HCT116 (cell line): ENCODE measurements at regions not wholly inside any gene's neighbourhood (a gene's known extent, or its start where the extent isn't known, plus 50 kb on each side); places are given as distances from the start of the nearest gene placed in this dataset.

Experiments used
- ATAC-seq: fragments of 200-7000 bp; cut with Tn5 transposase; 2 replicates; pipeline ENCODE4 v1.9.1; 2020; ENCODE audit warnings: mild to moderate bottlenecking, moderate library complexity
- BruUV-seq: library from RNA; stranded (reverse); fragments of 400-500 nt; replicated peaks from 2 replicates; lab custom pipeline; 2021; lab: Mats Ljungman, UMichigan
- CTCF ChIA-PET: fragments of 300-600 bp; sonication (Branson Sonifier 250); formaldehyde crosslinking; loops from one replicate; lab custom pipeline; 2021; ENCODE audit warnings: antibody characterized with exemption; lab: Charles Lee
- POLR2A ChIA-PET: fragments of 300-600, 350-600 bp; sonication (Branson Sonifier 250); formaldehyde crosslinking; loops from one replicate; lab custom pipeline; 2021; ENCODE audit warnings: antibody characterized with exemption; lab: Charles Lee
- RAD21 ChIA-PET, 2 experiments: fragments of 300-600 bp; sonication (Branson Sonifier 250); formaldehyde crosslinking; loops; one replicate each; lab custom pipeline; 2023; ENCODE audit warnings: low total read pairs in 2 of 2; ENCODE audit not compliant: uncharacterized antibody in 2 of 2, unreplicated experiment in 2 of 2, low non-redundant PET in 1 of 2; lab: Charles Lee
- DNase-seq: peaks from one replicate; pipeline ENCODE4 v3.0.0-alpha.2; 2010; ENCODE audit warnings: low read depth, low spot score
- H2AFZ ChIP-seq: fragments of 200-600 bp; shearing (Covaris generic), sonication (generic); 2 replicates; pipeline ENCODE4 v1.6.1; 2017; ENCODE audit warnings: low read depth, mixed run types, mixed read lengths, antibody characterized with exemption, low read length; ENCODE audit not compliant: poor library complexity, severe bottlenecking
- H3K27ac ChIP-seq: 2 replicates; pipeline ENCODE4 v1.5.1; 2012; ENCODE audit warnings: low read depth, low read length
- H3K27me3 ChIP-seq: fragments of 200-600 bp; sonication (generic); 2 replicates; pipeline ENCODE4 v1.6.1; 2016; ENCODE audit warnings: mixed run types, low read length, mixed read lengths; ENCODE audit not compliant: insufficient read depth
- H3K36me3 ChIP-seq, 2 experiments: fragments of 200-500 bp in 1 of 2; fragments of 200-600 bp in 1 of 2; sonication (Bioruptor generic) in 1 of 2; sonication (generic) in 1 of 2; 2 replicates each; pipeline versions ENCODE4 v1.5.1 to v1.6.1; 2014 to 2016; ENCODE audit warnings: low read length in 2 of 2, inconsistent platforms in 1 of 2, mixed read lengths in 1 of 2, mixed run types in 1 of 2; ENCODE audit not compliant: insufficient read depth in 2 of 2, control insufficient read depth in 1 of 2
- H3K4me1 ChIP-seq, 2 experiments: fragments of 200-600 bp in 1 of 2; sonication (generic) in 1 of 2; 2 replicates each; pipeline versions ENCODE4 v1.5.1 to v1.6.1; 2012 to 2017; ENCODE audit warnings: low read length in 2 of 2, inconsistent platforms in 1 of 2, mild to moderate bottlenecking in 1 of 2, mixed read lengths in 1 of 2, mixed run types in 1 of 2, moderate library complexity in 1 of 2; ENCODE audit not compliant: insufficient read depth in 2 of 2, control insufficient read depth in 1 of 2
- H3K4me2 ChIP-seq: fragments of 200-600 bp; sonication (generic); 2 replicates; pipeline ENCODE4 v1.6.1; 2017; ENCODE audit warnings: mixed run types, low read length, mixed read lengths
- H3K4me3 ChIP-seq, 2 experiments: fragments of 200-600 bp in 1 of 2; sonication (generic) in 1 of 2; replicated peaks in 1 of 2; 2 replicates each; pipeline ENCODE4 v1.5.1; 2011 to 2016; ENCODE audit warnings: low read length in 2 of 2, control low read depth in 1 of 2, low read depth in 1 of 2, mild to moderate bottlenecking in 1 of 2, mixed read lengths in 1 of 2, mixed run types in 1 of 2
- H3K79me2 ChIP-seq: fragments of 200-600 bp; sonication (generic); 2 replicates; pipeline ENCODE4 v1.6.1; 2017; ENCODE audit warnings: mild to moderate bottlenecking, mixed run types, low read length, moderate library complexity, mixed read lengths; ENCODE audit not compliant: insufficient read depth
- H3K9ac ChIP-seq: fragments of 200-600 bp; sonication (generic); 2 replicates; pipeline ENCODE4 v1.6.1; 2016; ENCODE audit warnings: low read length, mixed read lengths
- H3K9me2 ChIP-seq: fragments of 200-600 bp; sonication (generic), shearing (Covaris generic); 2 replicates; pipeline ENCODE4 v1.6.1; 2017; ENCODE audit warnings: mixed run types, mild to moderate bottlenecking, moderate library complexity; ENCODE audit not compliant: insufficient read depth
- H3K9me3 ChIP-seq, 2 experiments: fragments of 200-500 bp in 1 of 2; fragments of 200-600 bp in 1 of 2; sonication (Bioruptor generic) in 1 of 2; sonication (generic) in 1 of 2; 2 replicates each; pipeline ENCODE4 v1.6.1; 2014 to 2017; ENCODE audit warnings: low read length in 2 of 2, mixed read lengths in 2 of 2, inconsistent platforms in 1 of 2, low read depth in 1 of 2, mild to moderate bottlenecking in 1 of 2, mixed run types in 1 of 2, moderate library complexity in 1 of 2; ENCODE audit not compliant: control insufficient read depth in 1 of 2, insufficient read depth in 1 of 2
- H4K20me1 ChIP-seq: fragments of 200-600 bp; sonication (generic), shearing (Covaris generic); 2 replicates; pipeline ENCODE4 v1.6.1; 2017; ENCODE audit warnings: mixed run types, mild to moderate bottlenecking, moderate library complexity; ENCODE audit not compliant: insufficient read depth
- CBX3 ChIP-seq: IDR thresholded peaks from 2 replicates; pipeline ENCODE4 v1.6.1; 2012; ENCODE audit warnings: low read depth
- ELF1 ChIP-seq: IDR thresholded peaks from 2 replicates; pipeline ENCODE4 v1.6.1; 2012; ENCODE audit warnings: low read depth, borderline replicate concordance
- EZH2phosphoT487 ChIP-seq: fragments of 200-600 bp; IDR thresholded peaks from 2 replicates; pipeline ENCODE4 v1.6.1; 2018; ENCODE audit warnings: antibody characterized with exemption, borderline replicate concordance
- JUND ChIP-seq: IDR thresholded peaks from 2 replicates; pipeline ENCODE4 v1.6.1; 2012
- MAX ChIP-seq: IDR thresholded peaks from 2 replicates; pipeline ENCODE4 v1.6.1; 2012
- POLR2A ChIP-seq: IDR thresholded peaks from 2 replicates; pipeline ENCODE4 v1.7.0; 2011; ENCODE audit warnings: borderline replicate concordance; ENCODE audit not compliant: insufficient read depth, insufficient read length; ENCODE audit errors: extremely low read depth
- RAD21 ChIP-seq: IDR thresholded peaks from 2 replicates; pipeline ENCODE4 v1.6.1; 2012; ENCODE audit warnings: low read depth, mild to moderate bottlenecking
- REST ChIP-seq: IDR thresholded peaks from 2 replicates; pipeline ENCODE4 v1.6.1; 2012; ENCODE audit warnings: low read depth
- SIN3A ChIP-seq: IDR thresholded peaks from 2 replicates; pipeline ENCODE4 v1.6.1; 2012; ENCODE audit warnings: low read depth
- SP1 ChIP-seq: IDR thresholded peaks from 2 replicates; pipeline ENCODE4 v1.6.1; 2012; ENCODE audit warnings: low read depth
- YY1 ChIP-seq: IDR thresholded peaks from 2 replicates; pipeline ENCODE4 v1.6.1; 2011; ENCODE audit warnings: low read length, low read depth, moderate library complexity, mild to moderate bottlenecking; ENCODE audit not compliant: insufficient replicate concordance; ENCODE audit errors: extremely low read depth
- ZNF274 ChIP-seq: fragments of 200-500 bp; sonication (Bioruptor generic); IDR thresholded peaks from 2 replicates; pipeline ENCODE4 v1.6.1; 2014; ENCODE audit warnings: mild to moderate bottlenecking, low read depth, low read length, inconsistent platforms
- intact Hi-C: fragments of 100-400 bp; cut with micrococcal nuclease; formaldehyde crosslinking; loops from 2 replicates; pipeline ENCODE4 v1.10.0; 2022

- TF ChIP-seq REST (no peak), ELF1 (no peak), RAD21 (no peak), ZNF274 (no peak), EZH2phosphoT487 (no peak), POLR2A (no peak), JUND (no peak)
Observed at GRCh38 chr17:69677130-69677529, 262.6 kb downstream of the MAP2K6 start (continued).

- RAD21 ChIA-PET: no interaction called here
Observed at GRCh38 chr17:69678206-69678605, 263.7 kb downstream of the MAP2K6 start.

More at GRCh38 chr17:69678206-69678605, 263.7 kb downstream of the MAP2K6 start:
- Histone ChIP-seq H3K36me3 (no peaks in the 10 kb centered on the region), H4K20me1 (no peaks in the 10 kb centered on the region), H3K9me2 (no peaks in the 10 kb centered on the region), H3K27ac (no peak overlapping the region), H3K4me2 (no peak overlapping the region), H3K27me3 (no peaks in the 10 kb centered on the region), H3K4me3 (no peak overlapping the region), H3K4me1 (no peaks in the 10 kb centered on the region), H3K9me3 (no peaks in the 10 kb centered on the region; a peak in 1 of 4 replicates), H3K79me2 (no peaks in the 10 kb centered on the region), H2AFZ (no peak overlapping the region), H3K9ac (no peak overlapping the region)
- intact Hi-C loops: no loop called here
- TF ChIP-seq EZH2phosphoT487 (no peak), SP1 (no peak), CBX3 (no peak), YY1 (no peak), SIN3A (no peak), MAX (no peak), JUND (no peak)
- ATAC-seq (no peak), DNase-seq (no peak)
- no TSS peak for BruUV-seq
- ChIA-PET POLR2A (interaction anchor here (0.6 kb wide), 1 partner anchor 9 kb away, joined by 3 read pairs; no protein-coding TSS in a partner anchor), CTCF (no interaction called here)
